NCI-H1092 (cell line): ENCODE measurements at regions not wholly inside any gene's neighbourhood (a gene's known extent, or its start where the extent isn't known, plus 50 kb on each side); places are given as distances from the start of the nearest gene placed in this dataset.
"Not testable (repeated sequence)": the region's sequence is repeated elsewhere in the genome, so short reads cannot be mapped to it uniquely, and the experiment has no call there.

Source experiments
- DNase-seq: peaks from one replicate; lab custom pipeline; 2025; lab: John Stamatoyannopoulos, UW

GRCh38 chr15:95016511-95017229, 785.3 kb downstream of the MCTP2 start:
- no peak for DNase-seq

GRCh38 chr15:95017666-95018328, 786.4 kb downstream of the MCTP2 start:
- no peak for DNase-seq

- DNase-seq = no peak
Measured at GRCh38 chr15:95018888-95019545, 787.7 kb downstream of the MCTP2 start.

GRCh38 chr15:95019907-95020306, 788.5 kb downstream of the MCTP2 start:
- DNase-seq = no peak

GRCh38 chr15:95021816-95022215, 790.5 kb downstream of the MCTP2 start:
- DNase-seq = no peak

GRCh38 chr15:95024351-95024750, 793.0 kb downstream of the MCTP2 start:
- DNase-seq = no peak

DNA sequence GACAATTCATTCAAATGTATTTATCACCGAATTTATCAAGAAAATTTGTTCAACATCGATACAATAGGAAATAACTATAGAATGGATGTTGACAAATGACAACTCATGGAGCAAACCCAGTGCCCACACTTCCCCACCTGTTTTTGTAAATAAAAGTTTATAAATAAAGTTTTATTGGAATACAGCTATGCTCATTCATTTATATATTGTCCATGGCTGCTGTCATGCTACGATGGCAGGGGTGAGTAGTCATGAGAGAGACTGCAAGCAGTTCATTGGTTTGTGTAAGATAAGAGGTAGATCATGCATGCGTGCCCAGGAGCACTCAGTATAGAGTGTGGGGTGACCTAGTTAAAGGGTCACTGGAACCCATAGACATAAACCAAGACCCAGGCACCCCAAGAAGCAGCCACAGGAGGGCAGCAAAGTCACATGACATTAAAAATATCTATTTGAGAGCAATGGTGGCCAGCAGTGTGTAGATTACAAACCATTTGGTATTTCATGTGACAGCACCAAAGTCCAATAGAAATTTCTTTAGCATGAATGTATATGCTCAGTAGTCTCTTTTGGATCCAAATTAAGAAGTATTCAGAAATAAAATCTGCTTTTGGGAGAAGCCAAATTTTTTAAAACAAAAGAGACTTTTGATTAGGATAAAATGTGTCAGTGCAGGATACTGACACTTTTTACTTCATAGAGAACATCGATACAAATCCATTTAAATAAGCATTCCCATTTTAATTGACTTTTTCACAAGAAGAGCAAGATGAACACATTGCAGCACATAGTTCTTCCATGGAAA, 794.8 kb downstream of the MCTP2 start:
- DNase-seq = peak; percentile 2

GRCh38 chr15:95027981-95028380, 796.6 kb downstream of the MCTP2 start:
- DNase-seq = no peak

- DNase-seq = no peak
Measured at GRCh38 chr15:95032156-95032555, 800.8 kb downstream of the MCTP2 start.

- no peak for DNase-seq
Measured at GRCh38 chr15:95035106-95035505, 803.7 kb downstream of the MCTP2 start.

DNA sequence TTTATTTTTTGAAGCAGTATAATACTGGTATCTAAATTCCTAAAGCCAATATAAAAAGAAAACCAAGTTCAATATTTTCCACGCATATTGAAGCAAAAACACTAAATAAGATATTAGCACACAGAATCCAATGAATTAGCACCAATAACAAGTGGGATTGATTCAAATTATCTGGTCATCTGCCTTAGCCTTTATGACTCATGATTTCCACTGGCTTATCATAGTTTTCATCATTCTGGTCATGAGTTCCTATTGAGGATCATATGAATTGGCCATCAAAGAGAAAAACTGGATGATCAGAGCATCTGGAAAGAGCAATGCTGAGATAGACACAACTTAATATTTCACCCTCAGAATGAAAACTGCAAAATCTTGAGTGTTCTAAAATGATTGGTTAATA, 809.9 kb downstream of the MCTP2 start:
- no peak for DNase-seq

DNA sequence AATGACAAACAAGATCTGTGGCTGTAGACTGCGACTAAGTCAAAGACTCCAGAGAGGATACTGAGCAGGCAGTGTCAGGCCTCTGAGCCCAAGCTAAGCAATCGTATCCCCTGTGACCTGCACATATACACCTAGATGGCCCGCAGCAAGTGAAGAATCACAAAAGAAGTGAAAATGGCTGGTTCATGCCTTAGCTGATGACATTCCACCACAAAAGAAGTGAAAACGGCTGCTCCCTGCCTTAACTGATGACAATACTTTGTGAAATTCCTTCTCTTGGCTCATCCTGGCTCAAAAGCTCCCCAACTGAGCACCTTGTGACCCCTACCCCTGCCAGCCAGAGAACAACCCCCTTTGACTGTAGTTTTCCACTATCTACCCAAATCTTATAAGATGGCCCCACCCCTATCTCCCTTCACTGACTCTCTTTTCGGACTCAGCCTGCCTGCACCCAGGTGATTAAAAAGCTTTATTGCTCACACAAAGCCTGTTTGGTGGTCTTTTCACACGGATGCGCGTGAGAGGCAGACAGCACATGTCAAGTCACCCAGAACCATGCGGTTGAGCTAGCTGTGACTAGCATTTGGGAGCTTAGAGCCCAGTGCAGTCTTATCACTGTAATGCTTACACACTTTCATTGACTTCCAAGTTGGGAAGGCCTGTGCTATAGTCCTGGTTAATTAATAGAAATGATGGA, 812.0 kb downstream of the MCTP2 start:
- DNase-seq = not testable (repeated sequence)

DNA sequence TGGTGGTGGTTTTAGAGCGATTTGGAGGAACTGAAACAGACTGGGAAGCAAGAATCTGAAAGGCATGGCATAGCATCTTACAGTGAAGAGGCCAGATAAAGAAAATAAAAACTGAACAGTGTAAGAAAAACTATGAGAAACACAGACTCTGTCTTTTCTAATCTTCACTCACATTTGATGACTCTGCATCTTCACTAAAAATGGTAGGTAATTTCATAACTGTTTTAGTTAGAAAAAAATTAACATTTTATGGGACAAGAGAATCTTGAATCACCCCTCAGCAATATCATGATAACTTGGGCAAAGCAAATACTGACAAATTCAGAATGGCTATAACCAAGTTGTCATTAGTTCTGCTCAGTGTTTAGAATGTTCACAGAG, 812.6 kb downstream of the MCTP2 start:
- no peak for DNase-seq

DNA sequence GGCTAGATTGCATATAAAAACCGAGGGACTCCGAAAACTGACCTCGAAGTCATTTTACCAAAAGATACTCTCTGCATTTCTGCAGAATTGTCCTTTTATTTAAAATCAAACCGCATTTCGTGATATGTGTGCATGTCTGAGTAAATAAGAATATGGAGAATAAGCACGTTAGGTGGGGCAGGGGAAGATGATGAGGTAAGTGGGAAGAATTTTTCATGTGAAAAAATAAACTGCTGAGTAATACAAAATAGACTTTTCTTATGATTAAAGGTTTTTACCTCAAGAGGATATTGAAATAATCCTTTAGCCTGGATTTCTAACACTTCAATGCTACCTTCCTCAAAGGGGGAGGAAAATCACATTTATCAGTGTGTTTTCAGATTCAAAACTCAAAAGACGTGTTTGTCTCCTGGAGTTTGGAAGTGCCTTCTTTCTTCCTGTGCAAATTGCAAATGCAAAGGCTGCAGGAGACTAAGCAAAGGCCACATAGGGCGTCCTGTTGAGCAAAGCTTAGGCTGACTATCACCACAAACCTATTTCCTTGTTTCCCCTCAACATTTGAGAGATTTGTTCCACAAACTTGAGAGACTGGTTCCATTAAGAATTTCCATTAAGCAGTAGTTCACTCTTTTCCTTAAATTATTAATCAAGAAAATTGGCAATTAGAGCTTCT, 813.5 kb downstream of the MCTP2 start:
- no peak for DNase-seq

DNA sequence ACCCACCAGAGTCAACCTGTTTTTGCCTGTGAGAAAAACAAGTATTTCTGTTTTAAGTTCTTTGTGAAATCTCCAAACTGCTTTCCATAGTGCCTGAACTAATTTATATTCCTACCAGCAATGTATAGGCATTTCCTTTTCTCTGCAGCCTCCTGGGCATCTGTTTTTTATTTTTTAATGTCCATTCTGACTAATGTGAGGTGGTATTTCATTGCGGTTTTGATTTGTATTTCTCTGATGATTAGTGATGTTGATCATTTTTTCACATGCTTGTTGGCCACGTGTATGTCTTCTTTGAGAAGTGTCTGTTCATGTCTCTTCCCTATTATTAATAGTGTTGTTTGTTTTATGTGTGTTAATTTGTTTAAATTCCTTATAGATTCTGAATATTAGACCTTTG, 820.5 kb downstream of the MCTP2 start:
- DNase-seq = no peak

- no peak for DNase-seq
Measured at GRCh38 chr15:95059346-95059905, 828.1 kb downstream of the MCTP2 start.

GRCh38 chr15:95068701-95069521, 837.5 kb downstream of the MCTP2 start:
- DNase-seq = no peak

- DNase-seq = no peak
Measured at GRCh38 chr15:95075792-95076677, 844.7 kb downstream of the MCTP2 start.

GRCh38 chr15:95076678-95076990, 845.3 kb downstream of the MCTP2 start:
- no peak for DNase-seq
